ENCODE measurements at regions not wholly inside any gene's neighbourhood (a gene's known extent, or its start where the extent isn't known, plus 50 kb on each side); places are given as distances from the start of the nearest gene placed in this dataset.

DNA sequence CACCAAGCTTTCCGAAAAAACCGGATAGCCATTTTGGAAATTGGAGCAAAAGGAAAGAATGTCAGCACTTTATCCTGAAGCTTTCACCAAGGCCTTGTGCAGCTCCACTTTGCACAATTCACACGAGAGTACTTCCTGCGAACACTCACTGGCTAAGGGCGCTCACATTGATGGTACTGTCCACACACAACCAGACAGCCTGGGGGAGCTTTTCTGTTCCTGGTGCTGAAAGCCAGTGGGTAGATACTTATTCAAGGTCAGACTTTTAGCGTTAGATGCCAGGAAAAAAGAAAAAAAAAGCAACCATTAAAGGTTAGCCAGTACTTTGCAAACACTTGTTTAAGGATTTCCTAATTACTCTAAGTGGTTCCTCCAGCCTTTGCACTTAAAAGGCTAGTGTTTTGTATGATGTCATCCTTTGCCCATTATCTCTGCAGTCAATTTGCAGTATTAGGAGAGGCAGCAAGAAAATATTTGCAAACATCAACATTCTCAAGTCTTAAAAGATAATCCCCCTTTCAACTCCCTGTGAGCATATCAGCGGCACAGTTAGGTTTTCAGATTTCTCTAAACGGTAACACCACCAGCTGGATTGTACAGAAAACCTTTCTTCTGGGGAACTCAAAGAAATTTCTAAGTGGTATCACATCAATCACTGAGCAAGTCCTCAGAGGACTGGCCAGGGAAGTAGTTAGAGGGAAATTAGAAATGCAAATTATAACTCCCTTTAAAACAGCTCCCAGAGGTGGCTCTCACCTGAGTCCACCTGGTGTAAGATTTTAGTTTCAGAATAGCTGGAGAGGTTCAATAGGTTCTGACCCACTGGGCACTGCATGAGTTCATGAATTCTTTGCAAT lies 243.4 kb upstream of the IRX5 start:
- TF ChIP-seq EZH2 (IDR thresholded peaks at IDR 0.05; ENCODE audit: insufficient read depth, poor library complexity, severe bottlenecking) (no peak), EZH2phosphoT487 (IDR thresholded peaks at IDR 0.05; ENCODE audit: insufficient read depth, low read depth) (no peak)

All from GM23248 (cell line).